HG03457 (cell line): ENCODE measurements at regions not wholly inside any gene's neighbourhood (a gene's known extent, or its start where the extent isn't known, plus 50 kb on each side); places are given as distances from the start of the nearest gene placed in this dataset.
A peak's percentile ranks its signal among the peaks of the same experiment; 100 is the strongest.

ENCODE experiments used
- ATAC-seq: cut with Tn5 transposase; IDR thresholded peaks from one replicate; pipeline ENCODE4 v1.9.1; 2021; ENCODE audit warnings: moderate number of reproducible peaks; ENCODE audit not compliant: unreplicated experiment

GRCh38 chr2:217328622-217328978 is 468.7 kb upstream of the TNP1 start:
- ATAC-seq = no peak

- no peak for ATAC-seq
Measured at GRCh38 chr2:217327953-217328621, 468.2 kb upstream of the TNP1 start.

- ATAC-seq = no peak
Measured at GRCh38 chr2:217326238-217327022, 466.6 kb upstream of the TNP1 start.

- no peak for ATAC-seq
Measured at GRCh38 chr2:217325816-217326215, 466.0 kb upstream of the TNP1 start.

GRCh38 chr2:217325251-217325650 is 465.4 kb upstream of the TNP1 start:
- ATAC-seq = no peak

GRCh38 chr2:217316743-217317142 is 456.9 kb upstream of the TNP1 start:
- peak; percentile 55 for ATAC-seq

GRCh38 chr2:217314021-217314460 is 454.2 kb upstream of the TNP1 start:
- no peak for ATAC-seq

GRCh38 chr2:217313386-217313785 is 453.5 kb upstream of the TNP1 start:
- ATAC-seq = no peak

GRCh38 chr2:217309056-217309455 is 449.2 kb upstream of the TNP1 start:
- no peak for ATAC-seq

GRCh38 chr2:217307023-217307422 is 447.2 kb upstream of the TNP1 start:
- no peak for ATAC-seq

GRCh38 chr2:217305882-217306281 is 446.0 kb upstream of the TNP1 start:
- no peak for ATAC-seq

GRCh38 chr2:217304582-217304981 is 444.7 kb upstream of the TNP1 start:
- ATAC-seq = no peak

- ATAC-seq = no peak
Measured at GRCh38 chr2:217302856-217303255, 443.0 kb upstream of the TNP1 start.

GRCh38 chr2:217301142-217301925 is 441.5 kb upstream of the TNP1 start:
- no peak for ATAC-seq

- no peak for ATAC-seq
Measured at GRCh38 chr2:217299590-217299989, 439.7 kb upstream of the TNP1 start.

- ATAC-seq = no peak
Measured at GRCh38 chr2:217297096-217297495, 437.2 kb upstream of the TNP1 start.

GRCh38 chr2:217294818-217295217 is 435.0 kb upstream of the TNP1 start:
- no peak for ATAC-seq

- ATAC-seq = no peak
Measured at GRCh38 chr2:217294211-217294610, 434.3 kb upstream of the TNP1 start.

GRCh38 chr2:217293607-217294006 is 433.7 kb upstream of the TNP1 start:
- no peak for ATAC-seq

- ATAC-seq = no peak
Measured at GRCh38 chr2:217293046-217293445, 433.2 kb upstream of the TNP1 start.

- ATAC-seq = no peak
Measured at GRCh38 chr2:217291259-217291658, 431.4 kb upstream of the TNP1 start.

GRCh38 chr2:217290467-217290866 is 430.6 kb upstream of the TNP1 start:
- ATAC-seq = no peak
